Fibroblast of lung (primary cell): ENCODE measurements at regions not wholly inside any gene's neighbourhood (a gene's known extent, or its start where the extent isn't known, plus 50 kb on each side); places are given as distances from the start of the nearest gene placed in this dataset.

ENCODE experiments used
- DNase-seq, 2 donors: peaks; one replicate each; pipeline versions ENCODE4 v3.0.0 to v3.0.0-alpha.2; 2010; ENCODE audit warnings: low read depth in 2 of 2
- H2AFZ ChIP-seq: 2 replicates; pipeline ENCODE4 v1.5.1; 2012; ENCODE audit warnings: low read length, control low read depth, inconsistent platforms
- H3K27ac ChIP-seq: 2 replicates; pipeline ENCODE4 v1.5.1; 2011; ENCODE audit warnings: low read length, control low read depth; ENCODE audit not compliant: insufficient read depth
- H3K27me3 ChIP-seq: 2 replicates; pipeline ENCODE4 v1.5.1; 2011; ENCODE audit warnings: mild to moderate bottlenecking, low read length; ENCODE audit not compliant: control insufficient read depth, insufficient read depth
- H3K36me3 ChIP-seq: 2 replicates; pipeline ENCODE4 v1.5.1; 2011; ENCODE audit warnings: low read length; ENCODE audit not compliant: control insufficient read depth, insufficient read depth
- H3K4me1 ChIP-seq: 2 replicates; pipeline ENCODE4 v1.5.1; 2011; ENCODE audit warnings: low read length; ENCODE audit not compliant: control insufficient read depth, insufficient read depth; ENCODE audit errors: extremely low read depth
- H3K4me2 ChIP-seq: 2 replicates; pipeline ENCODE4 v1.5.1; 2011; ENCODE audit warnings: low read length, control low read depth; ENCODE audit not compliant: insufficient read depth; ENCODE audit errors: extremely low read depth
- H3K4me3 ChIP-seq, 4 experiments: fragments of 200-600 bp in 1 of 4; sonication (generic) in 1 of 4; replicated peaks in 1 of 4; 2 replicates each; pipeline ENCODE4 v1.5.1; 2011 to 2016; ENCODE audit warnings: low read length in 4 of 4, low read depth in 3 of 4, mild to moderate bottlenecking in 3 of 4, control low read depth in 2 of 4, inconsistent platforms in 1 of 4, mixed read lengths in 1 of 4; ENCODE audit not compliant: insufficient read depth in 1 of 4; ENCODE audit errors: control extremely low read depth in 1 of 4
- H3K79me2 ChIP-seq: 2 replicates; pipeline ENCODE4 v1.5.1; 2012; ENCODE audit warnings: mild to moderate bottlenecking, low read length, inconsistent platforms; ENCODE audit not compliant: control insufficient read depth, insufficient read depth
- H3K9ac ChIP-seq: 2 replicates; pipeline ENCODE4 v1.5.1; 2011; ENCODE audit warnings: mild to moderate bottlenecking, low read length, control low read depth; ENCODE audit not compliant: insufficient read depth
- H3K9me3 ChIP-seq: 2 replicates; pipeline ENCODE4 v1.5.1; 2012; ENCODE audit warnings: low read depth, low read length; ENCODE audit not compliant: control insufficient read depth, insufficient read depth
- H4K20me1 ChIP-seq: 2 replicates; pipeline ENCODE4 v1.5.1; 2011; ENCODE audit warnings: low read length; ENCODE audit not compliant: control insufficient read depth, insufficient read depth; ENCODE audit errors: extremely low read depth
- CTCF ChIP-seq, 2 donors: IDR thresholded peaks in 1 of 2; conservative IDR thresholded peaks in 1 of 2; 1 replicate in 1 of 2; 2 replicates in 1 of 2; pipeline ENCODE4 v1.5.1; 2011 to 2012; ENCODE audit warnings: low read length in 2 of 2, control low read depth in 1 of 2, inconsistent platforms in 1 of 2, low read depth in 1 of 2, mild to moderate bottlenecking in 1 of 2
- EZH2 ChIP-seq: IDR thresholded peaks from 2 replicates; pipeline ENCODE4 v1.5.1; 2012; ENCODE audit warnings: low read length, control low read depth, mild to moderate bottlenecking; ENCODE audit errors: missing control alignments

- no peak overlapping the region for H2AFZ ChIP-seq
- no peak for DNase-seq
- H3K9ac ChIP-seq = no peak overlapping the region
- no peaks in the 10 kb centered on the region for H3K36me3 ChIP-seq
- peaks cover 3% of the 10 kb centered on the region for H3K27me3 ChIP-seq
- no peak overlapping the region for H3K27ac ChIP-seq
- no peak overlapping the region for H3K4me2 ChIP-seq
- H3K4me3 ChIP-seq = no peak overlapping the region
- no peak for TF ChIP-seq CTCF (conservative IDR thresholded peaks at IDR 0.05 in 1 of 2, IDR thresholded peaks at IDR 0.05 in 1 of 2; ENCODE audit: low read depth in 1 of 2, low read length in 2 of 2)
- no peak for TF ChIP-seq EZH2
- H4K20me1 ChIP-seq = no peaks in the 10 kb centered on the region
- H3K4me1 ChIP-seq = no peaks in the 10 kb centered on the region
- no peaks in the 10 kb centered on the region for H3K9me3 ChIP-seq
- H3K79me2 ChIP-seq = no peaks in the 10 kb centered on the region
These were observed 71.8 kb upstream of the OTUD4 start for GRCh38 chr4:145252190-145252589.

- Histone ChIP-seq H3K4me3 (no peak overlapping the region), H3K4me1 (no peaks in the 10 kb centered on the region), H3K27ac (no peak overlapping the region), H3K36me3 (no peaks in the 10 kb centered on the region), H3K27me3 (peaks cover 3% of the 10 kb centered on the region), H3K79me2 (no peaks in the 10 kb centered on the region), H3K9me3 (no peaks in the 10 kb centered on the region), H3K4me2 (no peak overlapping the region), H2AFZ (no peak overlapping the region), H3K9ac (no peak overlapping the region), H4K20me1 (no peaks in the 10 kb centered on the region)
- DNase-seq = peak in 1 of 2 donors; percentile 46
- TF ChIP-seq CTCF (conservative IDR thresholded peaks at IDR 0.05 in 1 of 2, IDR thresholded peaks at IDR 0.05 in 1 of 2; ENCODE audit: low read depth in 1 of 2, low read length in 2 of 2) (no peak), EZH2 (no peak)
These were observed 71.0 kb upstream of the OTUD4 start for GRCh38 chr4:145251391-145251790.

- Histone ChIP-seq H3K9me3 (no peaks in the 10 kb centered on the region), H3K4me1 (no peaks in the 10 kb centered on the region), H3K27ac (no peak overlapping the region), H3K4me2 (no peak overlapping the region), H3K4me3 (no peak overlapping the region), H2AFZ (no peak overlapping the region), H3K9ac (no peak overlapping the region), H3K27me3 (peaks cover 3% of the 10 kb centered on the region), H4K20me1 (no peaks in the 10 kb centered on the region), H3K36me3 (no peaks in the 10 kb centered on the region), H3K79me2 (no peaks in the 10 kb centered on the region)
- no peak for DNase-seq
- TF ChIP-seq EZH2 (no peak), CTCF (conservative IDR thresholded peaks at IDR 0.05 in 1 of 2, IDR thresholded peaks at IDR 0.05 in 1 of 2; ENCODE audit: low read depth in 1 of 2, low read length in 2 of 2) (no peak)
These were observed 68.6 kb upstream of the OTUD4 start for GRCh38 chr4:145248971-145249370.
